NCI-H2029 treated with DMSO at 0.1 percent for 48 hours (cell line): ENCODE measurements at regions not wholly inside any gene's neighbourhood (a gene's known extent, or its start where the extent isn't known, plus 50 kb on each side); places are given as distances from the start of the nearest gene placed in this dataset.
"Not testable (repeated sequence)": the region's sequence is repeated elsewhere in the genome, so short reads cannot be mapped to it uniquely, and the experiment has no call there.

Experiments
- DNase-seq: peaks from one replicate; lab custom pipeline; 2025; lab: John Stamatoyannopoulos, UW

GRCh38 chr20:17891131-17891530, 77.5 kb downstream of the SNX5 start:
- not testable (repeated sequence) for DNase-seq

GRCh38 chr20:17890330-17890729, 78.3 kb downstream of the SNX5 start:
- no peak for DNase-seq

- DNase-seq: no peak
Measured at GRCh38 chr20:17889226-17889625, 79.4 kb downstream of the SNX5 start.

- DNase-seq: no peak
Measured at GRCh38 chr20:17888044-17888443, 80.5 kb downstream of the SNX5 start.

- DNase-seq: no peak
Measured at GRCh38 chr20:17887331-17888030, 81.1 kb downstream of the SNX5 start.

GRCh38 chr20:17885544-17885943, 83.0 kb downstream of the SNX5 start:
- DNase-seq: no peak

GRCh38 chr20:17885076-17885475, 83.5 kb downstream of the SNX5 start:
- no peak for DNase-seq

- DNase-seq: no peak
Measured at GRCh38 chr20:17884307-17885003, 84.1 kb downstream of the SNX5 start.

GRCh38 chr20:17883592-17884306, 84.8 kb downstream of the SNX5 start:
- DNase-seq: no peak

GRCh38 chr20:17882834-17883591, 85.6 kb downstream of the SNX5 start:
- DNase-seq: peak; percentile 18

GRCh38 chr20:17882065-17882833, 86.3 kb downstream of the SNX5 start:
- DNase-seq: no peak

GRCh38 chr20:17881741-17882064, 86.9 kb downstream of the SNX5 start:
- DNase-seq: no peak

- DNase-seq: no peak
Measured at GRCh38 chr20:17878912-17879602, 89.5 kb downstream of the SNX5 start.

- DNase-seq: no peak
Measured at GRCh38 chr20:17878069-17878911, 90.3 kb downstream of the SNX5 start.

- no peak for DNase-seq
Measured at GRCh38 chr20:17875981-17876385, 92.6 kb downstream of the SNX5 start.

GRCh38 chr20:17875106-17875980, 93.3 kb downstream of the SNX5 start:
- DNase-seq: no peak

GRCh38 chr20:17874271-17875105, 94.1 kb downstream of the SNX5 start:
- peak; percentile 54 for DNase-seq
